ENCODE measurements at regions not wholly inside any gene's neighbourhood (a gene's known extent, or its start where the extent isn't known, plus 50 kb on each side); places are given as distances from the start of the nearest gene placed in this dataset.

DNA sequence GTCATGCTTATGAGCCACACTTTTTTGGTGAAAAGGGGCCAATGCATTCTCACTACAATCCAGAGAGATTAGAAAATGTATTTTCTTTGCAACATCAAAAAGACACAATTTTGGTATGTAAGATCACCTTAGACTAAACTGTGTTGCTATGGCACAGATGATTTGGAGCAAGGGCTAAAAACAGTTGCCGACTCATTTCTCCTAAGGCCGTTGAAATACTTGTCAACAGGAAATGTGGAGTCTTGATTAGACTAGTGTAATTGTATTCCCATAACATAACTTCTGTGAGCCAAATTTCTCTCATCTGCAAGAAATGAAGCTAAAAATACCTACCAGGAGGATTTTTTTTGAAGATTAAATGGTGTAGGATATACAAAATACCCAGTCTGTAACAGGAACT is 2547.7 kb downstream of the ARAP2 start:
- no peak overlapping the region for H2AFZ ChIP-seq (ENCODE audit: low read length)
- no peaks in the 10 kb centered on the region for H3K4me1 ChIP-seq (ENCODE audit: insufficient read depth, low read length, severe bottlenecking)
- no peaks in the 10 kb centered on the region for H3K9me2 ChIP-seq (ENCODE audit: low read depth, low read length)
- no peaks in the 10 kb centered on the region for H3K36me3 ChIP-seq (ENCODE audit: insufficient read depth, low read length)
- H3K27me3 ChIP-seq (ENCODE audit: insufficient read depth, low read length): no peaks in the 10 kb centered on the region
- no peaks in the 10 kb centered on the region for H3F3A ChIP-seq (ENCODE audit: insufficient read depth, low read length)
- no peak overlapping the region for H3K4me2 ChIP-seq (ENCODE audit: low read length)
- H3K79me2 ChIP-seq (ENCODE audit: insufficient read depth, low read length): no peaks in the 10 kb centered on the region
- no peak overlapping the region for H3K4me3 ChIP-seq (ENCODE audit: low read depth, low read length, poor library complexity, severe bottlenecking)
- TF ChIP-seq EZH2 (IDR thresholded peaks at IDR 0.05; ENCODE audit: borderline replicate concordance, low read length): no peak
- no peaks in the 10 kb centered on the region for H3K9me3 ChIP-seq (ENCODE audit: low read length)
- H3K27ac ChIP-seq (ENCODE audit: low read depth, low read length, poor library complexity, severe bottlenecking): no peak overlapping the region
- no peak overlapping the region for H3K9ac ChIP-seq (ENCODE audit: low read length)
- H4K20me1 ChIP-seq (ENCODE audit: insufficient read depth, low read length): no peaks in the 10 kb centered on the region

GRCh38 chr4:33709247-33709646 is 2535.1 kb downstream of the ARAP2 start:
- Histone ChIP-seq H3K4me2 (ENCODE audit: low read length) (no peak overlapping the region), H3K79me2 (ENCODE audit: insufficient read depth, low read length) (no peaks in the 10 kb centered on the region), H4K20me1 (ENCODE audit: insufficient read depth, low read length) (no peaks in the 10 kb centered on the region), H3K9me3 (ENCODE audit: low read length) (no peaks in the 10 kb centered on the region), H3K4me1 (ENCODE audit: insufficient read depth, low read length, severe bottlenecking) (no peaks in the 10 kb centered on the region), H2AFZ (ENCODE audit: low read length) (no peak overlapping the region), H3K27ac (ENCODE audit: low read depth, low read length, poor library complexity, severe bottlenecking) (no peak overlapping the region), H3K9me2 (ENCODE audit: low read depth, low read length) (no peaks in the 10 kb centered on the region), H3K36me3 (ENCODE audit: insufficient read depth, low read length) (no peaks in the 10 kb centered on the region), H3F3A (ENCODE audit: insufficient read depth, low read length) (no peaks in the 10 kb centered on the region), H3K9ac (ENCODE audit: low read length) (no peak overlapping the region), H3K27me3 (ENCODE audit: insufficient read depth, low read length) (no peaks in the 10 kb centered on the region), H3K4me3 (ENCODE audit: low read depth, low read length, poor library complexity, severe bottlenecking) (no peak overlapping the region)
- no peak for TF ChIP-seq EZH2 (IDR thresholded peaks at IDR 0.05; ENCODE audit: borderline replicate concordance, low read length)
- TF ChIP-seq, protein P1, sequence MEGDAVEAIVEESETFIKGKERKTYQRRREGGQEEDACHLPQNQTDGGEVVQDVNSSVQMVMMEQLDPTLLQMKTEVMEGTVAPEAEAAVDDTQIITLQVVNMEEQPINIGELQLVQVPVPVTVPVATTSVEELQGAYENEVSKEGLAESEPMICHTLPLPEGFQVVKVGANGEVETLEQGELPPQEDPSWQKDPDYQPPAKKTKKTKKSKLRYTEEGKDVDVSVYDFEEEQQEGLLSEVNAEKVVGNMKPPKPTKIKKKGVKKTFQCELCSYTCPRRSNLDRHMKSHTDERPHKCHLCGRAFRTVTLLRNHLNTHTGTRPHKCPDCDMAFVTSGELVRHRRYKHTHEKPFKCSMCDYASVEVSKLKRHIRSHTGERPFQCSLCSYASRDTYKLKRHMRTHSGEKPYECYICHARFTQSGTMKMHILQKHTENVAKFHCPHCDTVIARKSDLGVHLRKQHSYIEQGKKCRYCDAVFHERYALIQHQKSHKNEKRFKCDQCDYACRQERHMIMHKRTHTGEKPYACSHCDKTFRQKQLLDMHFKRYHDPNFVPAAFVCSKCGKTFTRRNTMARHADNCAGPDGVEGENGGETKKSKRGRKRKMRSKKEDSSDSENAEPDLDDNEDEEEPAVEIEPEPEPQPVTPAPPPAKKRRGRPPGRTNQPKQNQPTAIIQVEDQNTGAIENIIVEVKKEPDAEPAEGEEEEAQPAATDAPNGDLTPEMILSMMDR (IDR thresholded peaks at IDR 0.05; ENCODE audit: low read length): no peak

GRCh38 chr4:33711826-33712225 is 2532.5 kb downstream of the ARAP2 start:
- no peaks in the 10 kb centered on the region for H3F3A ChIP-seq (ENCODE audit: insufficient read depth, low read length)
- H3K4me1 ChIP-seq (ENCODE audit: insufficient read depth, low read length, severe bottlenecking): no peaks in the 10 kb centered on the region
- no peaks in the 10 kb centered on the region for H3K79me2 ChIP-seq (ENCODE audit: insufficient read depth, low read length)
- no peaks in the 10 kb centered on the region for H3K9me2 ChIP-seq (ENCODE audit: low read depth, low read length)
- no peaks in the 10 kb centered on the region for H3K36me3 ChIP-seq (ENCODE audit: insufficient read depth, low read length)
- no peak overlapping the region for H3K9ac ChIP-seq (ENCODE audit: low read length)
- H3K27me3 ChIP-seq (ENCODE audit: insufficient read depth, low read length): no peaks in the 10 kb centered on the region
- no peak overlapping the region for H3K27ac ChIP-seq (ENCODE audit: low read depth, low read length, poor library complexity, severe bottlenecking)
- no peak overlapping the region for H3K4me2 ChIP-seq (ENCODE audit: low read length)
- H3K9me3 ChIP-seq (ENCODE audit: low read length): no peaks in the 10 kb centered on the region
- TF ChIP-seq EZH2 (IDR thresholded peaks at IDR 0.05; ENCODE audit: borderline replicate concordance, low read length): no peak
- TF ChIP-seq, protein P1 (IDR thresholded peaks at IDR 0.05; ENCODE audit: low read length): no peak
- no peaks in the 10 kb centered on the region for H4K20me1 ChIP-seq (ENCODE audit: insufficient read depth, low read length)
- no peak overlapping the region for H3K4me3 ChIP-seq (ENCODE audit: low read depth, low read length, poor library complexity, severe bottlenecking)
- no peak overlapping the region for H2AFZ ChIP-seq (ENCODE audit: low read length)

DNA sequence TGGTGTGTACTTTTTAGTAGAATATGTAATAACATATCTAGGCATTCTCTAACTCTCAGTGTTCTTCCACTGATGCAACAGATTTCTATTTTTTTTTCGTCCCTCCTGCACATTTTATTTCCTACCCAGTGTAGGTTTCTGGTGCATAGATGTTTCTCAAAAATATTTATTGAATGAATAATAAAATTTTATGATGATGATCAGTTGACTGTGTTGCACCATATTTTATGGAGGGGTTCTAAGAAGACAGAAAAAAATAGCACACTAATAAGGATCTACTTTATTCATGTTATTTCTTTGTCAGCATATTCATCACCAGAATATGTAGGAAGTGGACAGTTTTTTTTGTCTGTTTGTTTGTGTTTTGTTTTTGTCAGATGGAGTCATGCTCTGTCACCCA is 2529.3 kb downstream of the ARAP2 start:
- TF ChIP-seq EZH2 (IDR thresholded peaks at IDR 0.05; ENCODE audit: borderline replicate concordance, low read length): no peak
- TF ChIP-seq, protein P1 (IDR thresholded peaks at IDR 0.05; ENCODE audit: low read length): no peak
- Histone ChIP-seq H3K9me2 (ENCODE audit: low read depth, low read length) (no peaks in the 10 kb centered on the region), H4K20me1 (ENCODE audit: insufficient read depth, low read length) (no peaks in the 10 kb centered on the region), H3K4me1 (ENCODE audit: insufficient read depth, low read length, severe bottlenecking) (no peaks in the 10 kb centered on the region), H3K36me3 (ENCODE audit: insufficient read depth, low read length) (no peaks in the 10 kb centered on the region), H3K27me3 (ENCODE audit: insufficient read depth, low read length) (no peaks in the 10 kb centered on the region), H3K9ac (ENCODE audit: low read length) (no peak overlapping the region), H2AFZ (ENCODE audit: low read length) (no peak overlapping the region), H3F3A (ENCODE audit: insufficient read depth, low read length) (no peaks in the 10 kb centered on the region), H3K79me2 (ENCODE audit: insufficient read depth, low read length) (no peaks in the 10 kb centered on the region), H3K9me3 (ENCODE audit: low read length) (no peaks in the 10 kb centered on the region), H3K4me2 (ENCODE audit: low read length) (no peak overlapping the region), H3K27ac (ENCODE audit: low read depth, low read length, poor library complexity, severe bottlenecking) (no peak overlapping the region), H3K4me3 (ENCODE audit: low read depth, low read length, poor library complexity, severe bottlenecking) (no peak overlapping the region)

Measured in OCI-LY1 (cell line).